ENCODE measurements at regions not wholly inside any gene's neighbourhood (a gene's known extent, or its start where the extent isn't known, plus 50 kb on each side); places are given as distances from the start of the nearest gene placed in this dataset.

- TF ChIP-seq POLR2A (IDR thresholded peaks at IDR 0.05) (no peak), CTCF (IDR thresholded peaks at IDR 0.05) (no peak), EP300 (IDR thresholded peaks at IDR 0.05) (no peak)
Observed at GRCh38 chr12:34108405-34108803, 86.1 kb downstream of the ALG10 start.
